ENCODE measurements at regions not wholly inside any gene's neighbourhood (a gene's known extent, or its start where the extent isn't known, plus 50 kb on each side); places are given as distances from the start of the nearest gene placed in this dataset.

DNA sequence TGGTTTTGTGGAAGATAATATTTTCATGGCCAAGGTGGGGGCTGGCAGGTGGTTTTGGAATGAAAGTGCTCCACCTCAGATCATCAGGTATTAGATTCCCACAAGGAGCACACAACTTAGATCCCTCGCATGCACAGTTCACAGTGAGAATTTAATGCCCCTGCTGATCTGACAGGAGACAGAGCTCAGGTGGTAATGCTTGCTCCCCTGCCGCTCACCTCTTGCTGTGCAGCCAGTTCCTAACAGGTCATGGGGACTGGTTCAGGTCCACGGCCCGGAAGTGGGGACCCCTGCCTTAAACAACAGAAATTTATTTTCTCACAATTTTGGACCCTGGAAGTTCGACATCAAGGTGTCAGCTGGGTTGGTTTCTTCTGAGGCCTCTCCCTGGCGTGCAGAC is 668.7 kb upstream of the ZNF608 start:
- DNase-seq (ENCODE audit: low spot score) = no peak

DNA sequence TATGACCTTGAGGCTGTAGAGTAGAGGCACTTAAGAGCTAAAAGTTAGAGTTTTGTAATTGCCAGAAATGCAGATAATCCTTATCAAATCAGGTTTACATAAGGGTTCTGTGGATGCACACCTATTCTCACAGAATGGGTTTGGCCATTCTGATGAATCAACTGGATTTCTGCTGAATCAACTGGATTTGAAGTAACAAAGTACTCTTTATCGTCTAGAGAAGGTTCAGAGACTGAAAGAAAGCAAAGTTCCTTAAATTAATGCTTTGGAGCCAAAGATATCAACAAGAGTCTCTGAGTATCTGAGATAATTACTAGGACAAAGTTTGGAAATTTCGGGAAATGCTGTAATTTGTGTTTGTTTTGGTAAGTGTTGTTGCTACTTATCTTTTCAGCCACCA is 669.6 kb upstream of the ZNF608 start:
- Histone ChIP-seq H3K4me1 (ENCODE audit: control insufficient read depth in 4 of 4, insufficient read depth in 4 of 4, low read length in 3 of 4) (peaks cover 0 to 2% (median under 1%) of the 10 kb centered on the region in 4 donors), H3K27me3 (ENCODE audit: control insufficient read depth in 4 of 4, insufficient read depth in 4 of 4, low read length in 3 of 4) (no peaks in the 10 kb centered on the region), H3K4me3 (ENCODE audit: low read depth in 1 of 3, low read length in 3 of 3) (no peak overlapping the region), H3K9ac (ENCODE audit: low read depth in 1 of 2, low read length in 2 of 2) (no peak overlapping the region), H3K36me3 (ENCODE audit: control insufficient read depth in 4 of 4, insufficient read depth in 3 of 4, low read depth in 1 of 4, low read length in 3 of 4) (no peaks in the 10 kb centered on the region), H3K27ac (ENCODE audit: low read depth in 1 of 2, low read length in 2 of 2) (no peak overlapping the region), H3K9me3 (ENCODE audit: control insufficient read depth in 4 of 4, low read length in 3 of 4) (no peaks in the 10 kb centered on the region)
- DNase-seq (ENCODE audit: low spot score) = no peak
- TF ChIP-seq, protein P1, sequence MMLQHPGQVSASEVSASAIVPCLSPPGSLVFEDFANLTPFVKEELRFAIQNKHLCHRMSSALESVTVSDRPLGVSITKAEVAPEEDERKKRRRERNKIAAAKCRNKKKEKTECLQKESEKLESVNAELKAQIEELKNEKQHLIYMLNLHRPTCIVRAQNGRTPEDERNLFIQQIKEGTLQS (IDR thresholded peaks at IDR 0.05) = no peak
- no peak for TF ChIP-seq RXRA (IDR thresholded peaks at IDR 0.05)
- no peak for TF ChIP-seq TAF1 (conservative IDR thresholded peaks at IDR 0.05)
- TF ChIP-seq, protein P2, sequence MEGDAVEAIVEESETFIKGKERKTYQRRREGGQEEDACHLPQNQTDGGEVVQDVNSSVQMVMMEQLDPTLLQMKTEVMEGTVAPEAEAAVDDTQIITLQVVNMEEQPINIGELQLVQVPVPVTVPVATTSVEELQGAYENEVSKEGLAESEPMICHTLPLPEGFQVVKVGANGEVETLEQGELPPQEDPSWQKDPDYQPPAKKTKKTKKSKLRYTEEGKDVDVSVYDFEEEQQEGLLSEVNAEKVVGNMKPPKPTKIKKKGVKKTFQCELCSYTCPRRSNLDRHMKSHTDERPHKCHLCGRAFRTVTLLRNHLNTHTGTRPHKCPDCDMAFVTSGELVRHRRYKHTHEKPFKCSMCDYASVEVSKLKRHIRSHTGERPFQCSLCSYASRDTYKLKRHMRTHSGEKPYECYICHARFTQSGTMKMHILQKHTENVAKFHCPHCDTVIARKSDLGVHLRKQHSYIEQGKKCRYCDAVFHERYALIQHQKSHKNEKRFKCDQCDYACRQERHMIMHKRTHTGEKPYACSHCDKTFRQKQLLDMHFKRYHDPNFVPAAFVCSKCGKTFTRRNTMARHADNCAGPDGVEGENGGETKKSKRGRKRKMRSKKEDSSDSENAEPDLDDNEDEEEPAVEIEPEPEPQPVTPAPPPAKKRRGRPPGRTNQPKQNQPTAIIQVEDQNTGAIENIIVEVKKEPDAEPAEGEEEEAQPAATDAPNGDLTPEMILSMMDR (IDR thresholded peaks at IDR 0.05; ENCODE audit: low read depth, low read length, missing input control) = no peak
- no peak for TF ChIP-seq NR2F2 (IDR thresholded peaks at IDR 0.05)
- no peak for TF ChIP-seq EGR1 (IDR thresholded peaks at IDR 0.05; ENCODE audit: low read depth in 2 of 2)
- no peak for TF ChIP-seq HNF4A (conservative IDR thresholded peaks at IDR 0.05)
- WGBS = 69% methylated on average over 2 of the region's 2 CpGs

More for the DNA sequence above, 668.7 kb upstream of the ZNF608 start:
- H3K9ac ChIP-seq (ENCODE audit: low read depth in 1 of 2, low read length in 2 of 2) = no peak overlapping the region
- no peaks in the 10 kb centered on the region for H3K27me3 ChIP-seq (ENCODE audit: control insufficient read depth in 4 of 4, insufficient read depth in 4 of 4, low read length in 3 of 4)
- H3K27ac ChIP-seq (ENCODE audit: low read depth in 1 of 2, low read length in 2 of 2) = no peak overlapping the region
- no peaks in the 10 kb centered on the region for H3K36me3 ChIP-seq (ENCODE audit: control insufficient read depth in 4 of 4, insufficient read depth in 3 of 4, low read depth in 1 of 4, low read length in 3 of 4)
- H3K9me3 ChIP-seq (ENCODE audit: control insufficient read depth in 4 of 4, low read length in 3 of 4) = no peaks in the 10 kb centered on the region
- no peak overlapping the region for H3K4me3 ChIP-seq (ENCODE audit: low read depth in 1 of 3, low read length in 3 of 3)
- TF ChIP-seq YY1 (IDR thresholded peaks at IDR 0.05) (no peak), HNF4A (conservative IDR thresholded peaks at IDR 0.05) (no peak), FOXA2 (IDR thresholded peaks at IDR 0.05) (no peak), RAD21 (IDR thresholded peaks at IDR 0.05) (no peak), HNF4G (IDR thresholded peaks at IDR 0.05) (no peak), RXRA (IDR thresholded peaks at IDR 0.05) (no peak), GABPA (IDR thresholded peaks at IDR 0.05 in 1 of 2, conservative IDR thresholded peaks at IDR 0.05 in 1 of 2) (no peak), SP1 (IDR thresholded peaks at IDR 0.05) (no peak), TAF1 (conservative IDR thresholded peaks at IDR 0.05) (no peak), EGR1 (IDR thresholded peaks at IDR 0.05; ENCODE audit: low read depth in 2 of 2) (no peak), NR2F2 (IDR thresholded peaks at IDR 0.05) (no peak), FOXA1 (IDR thresholded peaks at IDR 0.05) (no peak), JUND (IDR thresholded peaks at IDR 0.05) (no peak)
- TF ChIP-seq, protein P3, sequence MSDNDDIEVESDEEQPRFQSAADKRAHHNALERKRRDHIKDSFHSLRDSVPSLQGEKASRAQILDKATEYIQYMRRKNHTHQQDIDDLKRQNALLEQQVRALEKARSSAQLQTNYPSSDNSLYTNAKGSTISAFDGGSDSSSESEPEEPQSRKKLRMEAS (IDR thresholded peaks at IDR 0.05) = no peak
- TF ChIP-seq, protein P4, sequence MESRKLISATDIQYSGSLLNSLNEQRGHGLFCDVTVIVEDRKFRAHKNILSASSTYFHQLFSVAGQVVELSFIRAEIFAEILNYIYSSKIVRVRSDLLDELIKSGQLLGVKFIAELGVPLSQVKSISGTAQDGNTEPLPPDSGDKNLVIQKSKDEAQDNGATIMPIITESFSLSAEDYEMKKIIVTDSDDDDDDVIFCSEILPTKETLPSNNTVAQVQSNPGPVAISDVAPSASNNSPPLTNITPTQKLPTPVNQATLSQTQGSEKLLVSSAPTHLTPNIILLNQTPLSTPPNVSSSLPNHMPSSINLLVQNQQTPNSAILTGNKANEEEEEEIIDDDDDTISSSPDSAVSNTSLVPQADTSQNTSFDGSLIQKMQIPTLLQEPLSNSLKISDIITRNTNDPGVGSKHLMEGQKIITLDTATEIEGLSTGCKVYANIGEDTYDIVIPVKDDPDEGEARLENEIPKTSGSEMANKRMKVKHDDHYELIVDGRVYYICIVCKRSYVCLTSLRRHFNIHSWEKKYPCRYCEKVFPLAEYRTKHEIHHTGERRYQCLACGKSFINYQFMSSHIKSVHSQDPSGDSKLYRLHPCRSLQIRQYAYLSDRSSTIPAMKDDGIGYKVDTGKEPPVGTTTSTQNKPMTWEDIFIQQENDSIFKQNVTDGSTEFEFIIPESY (IDR thresholded peaks at IDR 0.05) = no peak
- TF ChIP-seq, protein P2 (IDR thresholded peaks at IDR 0.05; ENCODE audit: low read depth, low read length, missing input control) = no peak
- TF ChIP-seq, protein P5, sequence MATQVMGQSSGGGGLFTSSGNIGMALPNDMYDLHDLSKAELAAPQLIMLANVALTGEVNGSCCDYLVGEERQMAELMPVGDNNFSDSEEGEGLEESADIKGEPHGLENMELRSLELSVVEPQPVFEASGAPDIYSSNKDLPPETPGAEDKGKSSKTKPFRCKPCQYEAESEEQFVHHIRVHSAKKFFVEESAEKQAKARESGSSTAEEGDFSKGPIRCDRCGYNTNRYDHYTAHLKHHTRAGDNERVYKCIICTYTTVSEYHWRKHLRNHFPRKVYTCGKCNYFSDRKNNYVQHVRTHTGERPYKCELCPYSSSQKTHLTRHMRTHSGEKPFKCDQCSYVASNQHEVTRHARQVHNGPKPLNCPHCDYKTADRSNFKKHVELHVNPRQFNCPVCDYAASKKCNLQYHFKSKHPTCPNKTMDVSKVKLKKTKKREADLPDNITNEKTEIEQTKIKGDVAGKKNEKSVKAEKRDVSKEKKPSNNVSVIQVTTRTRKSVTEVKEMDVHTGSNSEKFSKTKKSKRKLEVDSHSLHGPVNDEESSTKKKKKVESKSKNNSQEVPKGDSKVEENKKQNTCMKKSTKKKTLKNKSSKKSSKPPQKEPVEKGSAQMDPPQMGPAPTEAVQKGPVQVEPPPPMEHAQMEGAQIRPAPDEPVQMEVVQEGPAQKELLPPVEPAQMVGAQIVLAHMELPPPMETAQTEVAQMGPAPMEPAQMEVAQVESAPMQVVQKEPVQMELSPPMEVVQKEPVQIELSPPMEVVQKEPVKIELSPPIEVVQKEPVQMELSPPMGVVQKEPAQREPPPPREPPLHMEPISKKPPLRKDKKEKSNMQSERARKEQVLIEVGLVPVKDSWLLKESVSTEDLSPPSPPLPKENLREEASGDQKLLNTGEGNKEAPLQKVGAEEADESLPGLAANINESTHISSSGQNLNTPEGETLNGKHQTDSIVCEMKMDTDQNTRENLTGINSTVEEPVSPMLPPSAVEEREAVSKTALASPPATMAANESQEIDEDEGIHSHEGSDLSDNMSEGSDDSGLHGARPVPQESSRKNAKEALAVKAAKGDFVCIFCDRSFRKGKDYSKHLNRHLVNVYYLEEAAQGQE (IDR thresholded peaks at IDR 0.05) = no peak
- TF ChIP-seq, protein P1 (IDR thresholded peaks at IDR 0.05) = no peak
- peaks cover 0 to 3% (median under 1%) of the 10 kb centered on the region in 4 donors for H3K4me1 ChIP-seq (ENCODE audit: control insufficient read depth in 4 of 4, insufficient read depth in 4 of 4, low read length in 3 of 4)
- 90% methylated on average over 6 of the region's 6 CpGs for WGBS

Data from liver (tissue), 8 donors.